ENCODE measurements at regions not wholly inside any gene's neighbourhood (a gene's known extent, or its start where the extent isn't known, plus 50 kb on each side); places are given as distances from the start of the nearest gene placed in this dataset.
A peak's percentile ranks its signal among the peaks of the same experiment; 100 is the strongest.
"Not testable (repeated sequence)": the region's sequence is repeated elsewhere in the genome, so short reads cannot be mapped to it uniquely, and the experiment has no call there.

GRCh38 chr20:25902321-25902720 is 205.7 kb upstream of the ZNF337 start:
- DNase-seq (ENCODE audit: low read depth, low spot score): not testable (repeated sequence)

DNA sequence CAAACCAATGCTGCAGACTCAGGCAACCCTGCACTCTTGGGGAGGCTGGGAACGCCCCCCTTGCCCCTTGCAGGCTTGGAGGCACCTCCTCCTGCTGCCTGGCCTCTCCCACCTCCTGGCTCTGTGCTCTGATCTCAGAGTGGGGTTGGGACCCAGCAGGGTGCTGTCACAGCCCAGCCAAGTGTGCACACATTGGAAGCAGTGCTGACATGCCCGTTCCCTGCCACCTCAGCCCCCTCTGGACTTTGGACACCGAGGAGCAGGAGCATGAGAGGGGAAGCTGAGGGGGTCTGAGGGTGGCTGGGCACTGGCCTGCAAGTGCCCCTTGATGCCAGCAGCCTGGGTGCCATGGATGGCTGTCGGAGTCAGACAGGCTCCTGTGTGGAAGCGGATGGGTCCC is 202.0 kb upstream of the ZNF337 start:
- DNase-seq (ENCODE audit: low read depth, low spot score); H3K9ac ChIP-seq (ENCODE audit: insufficient read length); H3K27ac ChIP-seq; H3K36me3 ChIP-seq (ENCODE audit: insufficient read depth, low read length); H3K4me3 ChIP-seq; H3K9me3 ChIP-seq (ENCODE audit: low read depth, low read length): not testable (repeated sequence)

More at GRCh38 chr20:25902321-25902720, 205.7 kb upstream of the ZNF337 start:
- not testable (repeated sequence) for H3K36me3 ChIP-seq (ENCODE audit: insufficient read depth, low read length); H3K9me3 ChIP-seq (ENCODE audit: low read depth, low read length); H3K27ac ChIP-seq; H3K9ac ChIP-seq (ENCODE audit: insufficient read length); H3K4me3 ChIP-seq

DNA sequence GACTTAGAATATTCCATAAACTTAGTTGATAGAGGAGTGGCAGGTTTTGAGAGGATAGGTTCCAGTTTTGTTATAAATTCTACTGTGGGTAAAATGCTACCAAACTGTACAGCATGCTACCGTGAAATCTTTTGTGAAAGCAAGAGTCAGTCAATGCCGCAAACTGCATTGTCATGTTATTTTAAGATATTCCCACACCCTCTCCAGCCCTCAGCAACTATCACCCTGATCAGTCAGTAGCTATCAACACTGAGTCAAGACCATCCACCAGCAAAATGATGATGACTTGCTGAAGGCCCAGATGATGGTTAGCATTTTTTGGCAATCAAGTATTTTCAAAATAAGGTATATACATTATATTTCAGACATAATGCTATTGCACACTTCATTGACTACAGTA is 182.4 kb upstream of the ZNF337 start:
- DNase-seq (ENCODE audit: low read depth, low spot score); H3K4me3 ChIP-seq; H3K36me3 ChIP-seq (ENCODE audit: insufficient read depth, low read length); H3K27ac ChIP-seq; H3K9ac ChIP-seq (ENCODE audit: insufficient read length); H3K9me3 ChIP-seq (ENCODE audit: low read depth, low read length): not testable (repeated sequence)

DNA sequence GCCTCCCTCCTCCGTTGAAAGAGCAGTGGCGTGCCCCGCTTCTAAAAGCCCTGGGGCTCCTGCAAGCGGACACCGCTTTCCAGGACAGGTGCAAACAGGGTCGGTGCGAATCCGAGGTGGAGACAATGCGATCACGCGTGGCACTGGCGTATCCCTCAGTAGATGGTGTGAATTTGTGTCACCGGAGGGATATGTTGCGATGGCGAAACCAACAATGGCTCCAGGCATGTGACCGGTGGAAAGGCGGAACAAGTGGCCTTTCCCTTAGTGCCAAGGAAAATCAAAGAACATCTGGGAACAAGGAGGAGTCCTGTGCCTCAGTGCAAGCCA is 172.0 kb upstream of the ZNF337 start:
- H3K36me3 ChIP-seq (ENCODE audit: insufficient read depth, low read length); H3K27ac ChIP-seq; DNase-seq (ENCODE audit: low read depth, low spot score); H3K9me3 ChIP-seq (ENCODE audit: low read depth, low read length); H3K4me3 ChIP-seq; H3K9ac ChIP-seq (ENCODE audit: insufficient read length): not testable (repeated sequence)

DNA sequence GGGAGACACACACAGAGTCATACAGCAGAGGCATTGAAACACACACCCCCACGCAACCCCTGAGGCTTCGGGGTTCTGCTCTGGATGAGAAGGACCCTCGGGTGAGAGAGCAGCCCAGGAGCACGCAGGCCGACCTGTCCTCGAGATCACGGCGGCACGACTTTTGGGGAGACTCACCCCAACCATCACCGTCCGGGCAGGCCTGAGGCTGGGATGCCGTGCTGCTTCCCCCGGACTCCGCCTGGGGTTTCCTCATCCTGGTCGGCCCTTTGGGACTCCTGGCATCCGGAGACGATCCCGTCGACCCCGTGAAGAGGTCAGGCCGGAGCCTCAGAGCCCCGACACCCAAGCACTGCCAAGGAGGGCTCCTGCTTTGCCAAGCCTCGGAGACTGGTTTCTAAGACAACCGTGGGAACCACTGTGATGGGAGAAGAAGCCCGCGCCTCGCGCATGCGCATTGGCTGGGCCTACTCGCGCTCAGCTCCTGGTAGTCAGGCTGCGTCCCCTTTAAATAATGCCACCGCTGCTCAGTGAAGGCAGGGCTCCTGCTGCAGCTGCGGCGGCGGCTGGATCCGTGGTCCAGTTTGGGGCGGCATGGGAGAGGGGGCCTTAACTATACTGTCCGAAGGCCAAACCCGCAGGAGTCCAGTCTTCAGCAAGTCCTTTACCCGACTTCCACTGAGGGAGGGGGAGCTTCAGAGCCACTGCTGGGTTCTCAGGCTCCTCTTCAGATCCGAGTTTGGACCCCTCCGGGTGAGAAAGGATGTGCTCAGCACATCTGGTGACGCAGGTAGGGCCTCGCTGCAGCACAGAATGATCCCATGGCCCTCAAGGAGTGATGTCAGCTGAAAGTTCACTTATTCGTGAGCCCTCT is 171.4 kb upstream of the ZNF337 start:
- Histone ChIP-seq H3K36me3 (ENCODE audit: insufficient read depth, low read length) (no peaks in the 10 kb centered on the region), H3K9ac (ENCODE audit: insufficient read length) (no peak overlapping the region), H3K27ac (no peak overlapping the region), H3K4me3 (0 out of 2 replicates have a peak overlapping the region, but pooled peaks have one; percentile 2), H3K9me3 (ENCODE audit: low read depth, low read length) (no peaks in the 10 kb centered on the region)
- DNase-seq (ENCODE audit: low read depth, low spot score): no peak
- no peak for TF ChIP-seq FOXP2 (optimal IDR thresholded peaks at IDR 0.05; ENCODE audit: control extremely low read depth, extremely low read length, insufficient read depth)
- no peak for TF ChIP-seq POLR2AphosphoS5 (IDR thresholded peaks at IDR 0.05; ENCODE audit: borderline replicate concordance, low read depth, low read length)

DNA sequence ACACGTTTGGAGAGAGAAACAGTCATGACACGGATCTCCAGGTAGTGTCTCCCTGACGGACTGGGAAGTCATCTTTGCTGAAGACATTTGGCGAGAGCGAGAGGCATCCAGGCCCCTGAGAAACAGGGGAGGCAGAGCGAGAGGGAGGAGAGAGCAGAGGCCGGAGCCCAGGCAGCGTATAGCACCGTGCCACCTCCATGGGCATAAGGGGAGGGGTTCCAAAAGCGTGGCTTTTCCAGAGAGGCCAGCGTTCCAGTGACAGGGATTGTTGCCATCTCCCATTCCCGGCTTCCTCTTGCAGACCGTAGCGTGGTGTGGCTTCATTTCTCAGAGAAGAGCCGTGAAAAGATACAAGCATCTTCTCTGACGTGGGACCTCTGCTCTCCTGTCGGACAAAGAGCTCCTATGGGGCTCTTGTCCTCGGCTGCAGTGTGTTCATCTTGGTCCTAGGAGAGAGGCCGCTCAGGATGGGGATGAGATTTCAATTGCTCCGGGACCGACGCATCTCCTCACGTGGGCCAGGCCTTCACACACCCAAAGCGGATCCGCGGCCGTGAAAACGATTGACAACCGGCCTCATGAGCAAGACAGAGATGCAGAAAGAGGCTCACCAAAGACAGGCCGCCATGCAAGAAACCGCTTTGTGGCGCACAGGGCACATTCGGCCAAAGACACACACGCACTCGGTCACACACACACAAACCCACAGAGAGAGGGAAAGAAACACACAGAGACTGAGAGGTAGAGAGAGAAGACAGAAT is 170.5 kb upstream of the ZNF337 start:
- DNase-seq (ENCODE audit: low read depth, low spot score); H3K36me3 ChIP-seq (ENCODE audit: insufficient read depth, low read length); H3K9ac ChIP-seq (ENCODE audit: insufficient read length); H3K4me3 ChIP-seq; H3K9me3 ChIP-seq (ENCODE audit: low read depth, low read length); H3K27ac ChIP-seq: not testable (repeated sequence)

- no peak for TF ChIP-seq FOXP2 (optimal IDR thresholded peaks at IDR 0.05; ENCODE audit: control extremely low read depth, extremely low read length, insufficient read depth)
- no peak for TF ChIP-seq EZH2 (IDR thresholded peaks at IDR 0.05)
- TF ChIP-seq POLR2AphosphoS5 (IDR thresholded peaks at IDR 0.05; ENCODE audit: borderline replicate concordance, low read depth, low read length): no peak
- H3K4me3 ChIP-seq: peak overlapping the region; percentile 64
- no peak overlapping the region for H3K9ac ChIP-seq (ENCODE audit: insufficient read length)
- H3K36me3 ChIP-seq (ENCODE audit: insufficient read depth, low read length): no peaks in the 10 kb centered on the region
- DNase-seq (ENCODE audit: low read depth, low spot score): peak; percentile 34
- H3K9me3 ChIP-seq (ENCODE audit: low read depth, low read length): no peaks in the 10 kb centered on the region
- H3K27ac ChIP-seq: no peak overlapping the region
These were observed 169.3 kb upstream of the ZNF337 start for GRCh38 chr20:25865715-25866656.

DNA sequence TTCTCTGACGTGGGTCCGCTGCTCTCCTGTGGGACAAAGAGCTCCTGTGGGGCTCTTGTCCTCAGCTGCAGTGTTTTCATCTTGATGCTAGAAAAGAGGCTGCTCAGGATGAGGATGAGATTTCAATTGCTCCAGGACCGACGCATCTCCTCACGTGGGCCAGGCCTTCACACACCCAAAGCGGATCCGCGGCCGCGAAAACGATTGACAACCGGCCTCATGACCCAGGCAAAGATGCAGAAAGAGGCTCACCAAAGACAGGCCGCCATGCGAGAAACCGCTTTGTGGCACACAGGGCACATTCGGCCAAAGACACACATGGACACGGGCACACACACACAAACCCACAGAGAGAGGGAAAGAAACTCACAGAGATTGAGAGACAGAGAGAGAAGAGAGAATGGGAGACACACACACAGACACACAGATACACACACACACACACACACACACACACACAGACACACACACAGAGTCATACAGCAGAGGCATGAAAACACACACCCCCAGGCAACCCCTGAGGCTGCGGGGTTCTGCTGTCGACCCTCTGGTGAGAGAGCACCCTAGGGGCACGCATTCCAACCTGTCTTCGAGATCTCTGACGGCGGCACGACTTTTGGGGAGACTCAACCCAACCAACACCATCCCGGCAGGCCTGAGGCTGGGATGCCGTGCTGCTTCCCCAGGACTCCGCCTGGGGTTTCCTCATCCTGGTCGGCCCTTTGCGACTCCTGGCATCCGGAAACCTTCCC is 168.5 kb upstream of the ZNF337 start:
- H3K4me3 ChIP-seq: peak overlapping the region; percentile 64
- DNase-seq (ENCODE audit: low read depth, low spot score); H3K36me3 ChIP-seq (ENCODE audit: insufficient read depth, low read length); H3K9me3 ChIP-seq (ENCODE audit: low read depth, low read length); H3K9ac ChIP-seq (ENCODE audit: insufficient read length); H3K27ac ChIP-seq: not testable (repeated sequence)
